ENCODE measurements at regions not wholly inside any gene's neighbourhood (a gene's known extent, or its start where the extent isn't known, plus 50 kb on each side); places are given as distances from the start of the nearest gene placed in this dataset.

- Histone ChIP-seq H3K27me3 (ENCODE audit: control insufficient read depth, insufficient read depth, low read length) (peaks cover 7% of the 10 kb centered on the region), H3K9me3 (ENCODE audit: control insufficient read depth, insufficient read depth, low read length) (no peaks in the 10 kb centered on the region), H3K4me3 (ENCODE audit: low read depth, low read length) (no peak overlapping the region), H3K27ac (ENCODE audit: low read depth, low read length) (no peak overlapping the region)
- no peak for DNase-seq (ENCODE audit: low read depth, low spot score)
- TF ChIP-seq, protein P1, sequence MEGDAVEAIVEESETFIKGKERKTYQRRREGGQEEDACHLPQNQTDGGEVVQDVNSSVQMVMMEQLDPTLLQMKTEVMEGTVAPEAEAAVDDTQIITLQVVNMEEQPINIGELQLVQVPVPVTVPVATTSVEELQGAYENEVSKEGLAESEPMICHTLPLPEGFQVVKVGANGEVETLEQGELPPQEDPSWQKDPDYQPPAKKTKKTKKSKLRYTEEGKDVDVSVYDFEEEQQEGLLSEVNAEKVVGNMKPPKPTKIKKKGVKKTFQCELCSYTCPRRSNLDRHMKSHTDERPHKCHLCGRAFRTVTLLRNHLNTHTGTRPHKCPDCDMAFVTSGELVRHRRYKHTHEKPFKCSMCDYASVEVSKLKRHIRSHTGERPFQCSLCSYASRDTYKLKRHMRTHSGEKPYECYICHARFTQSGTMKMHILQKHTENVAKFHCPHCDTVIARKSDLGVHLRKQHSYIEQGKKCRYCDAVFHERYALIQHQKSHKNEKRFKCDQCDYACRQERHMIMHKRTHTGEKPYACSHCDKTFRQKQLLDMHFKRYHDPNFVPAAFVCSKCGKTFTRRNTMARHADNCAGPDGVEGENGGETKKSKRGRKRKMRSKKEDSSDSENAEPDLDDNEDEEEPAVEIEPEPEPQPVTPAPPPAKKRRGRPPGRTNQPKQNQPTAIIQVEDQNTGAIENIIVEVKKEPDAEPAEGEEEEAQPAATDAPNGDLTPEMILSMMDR (IDR thresholded peaks at IDR 0.05; ENCODE audit: low read depth, low read length) = no peak
- POLR2A ChIA-PET = interaction anchor here (0.6 kb wide), 1 partner anchor 276 kb away, joined by 4 read pairs; no protein-coding TSS in a partner anchor
- CTCF ChIA-PET = no interaction called here
These were observed 169.7 kb upstream of the RAB4A start for GRCh38 chr1:229101011-229101871.

- ChIA-PET CTCF (no interaction called here), POLR2A (no interaction called here)
- TF ChIP-seq, protein P1 (IDR thresholded peaks at IDR 0.05; ENCODE audit: low read depth, low read length) = no peak
- Histone ChIP-seq H3K4me3 (ENCODE audit: low read depth, low read length) (no peak overlapping the region), H3K27ac (ENCODE audit: low read depth, low read length) (no peak overlapping the region), H3K9me3 (ENCODE audit: control insufficient read depth, insufficient read depth, low read length) (no peaks in the 10 kb centered on the region), H3K27me3 (ENCODE audit: control insufficient read depth, insufficient read depth, low read length) (peaks cover 11% of the 10 kb centered on the region)
- DNase-seq (ENCODE audit: low read depth, low spot score) = no peak
These were observed 168.0 kb upstream of the RAB4A start for GRCh38 chr1:229102741-229103391.

DNA sequence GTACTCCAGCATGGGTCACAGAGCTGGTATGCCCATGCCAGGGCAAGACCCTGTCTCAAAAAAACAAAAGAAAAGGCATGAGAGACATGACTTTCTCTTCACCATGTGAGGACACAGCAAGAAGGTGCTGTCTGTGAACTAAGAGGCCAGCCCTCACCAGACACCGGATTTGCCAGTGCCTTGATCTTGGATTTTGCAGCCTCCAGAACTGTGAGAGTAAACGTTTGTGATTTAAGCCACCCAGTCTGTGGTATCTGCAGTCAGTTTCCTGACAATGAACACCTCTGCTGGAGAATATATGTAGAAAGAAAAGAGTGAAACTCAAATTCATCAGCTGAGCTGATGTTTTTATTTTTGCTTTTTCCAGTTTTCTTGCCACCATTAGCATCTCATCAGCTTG lies 166.3 kb upstream of the RAB4A start:
- ChIA-PET POLR2A (no interaction called here), CTCF (no interaction called here)
- TF ChIP-seq, protein P1 (IDR thresholded peaks at IDR 0.05; ENCODE audit: low read depth, low read length) = no peak
- Histone ChIP-seq H3K4me3 (ENCODE audit: low read depth, low read length) (no peak overlapping the region), H3K27ac (ENCODE audit: low read depth, low read length) (no peak overlapping the region), H3K27me3 (ENCODE audit: control insufficient read depth, insufficient read depth, low read length) (peaks cover 20% of the 10 kb centered on the region), H3K9me3 (ENCODE audit: control insufficient read depth, insufficient read depth, low read length) (no peaks in the 10 kb centered on the region)
- DNase-seq (ENCODE audit: low read depth, low spot score) = no peak

- Histone ChIP-seq H3K27me3 (ENCODE audit: control insufficient read depth, insufficient read depth, low read length) (peaks cover 21% of the 10 kb centered on the region), H3K9me3 (ENCODE audit: control insufficient read depth, insufficient read depth, low read length) (no peaks in the 10 kb centered on the region), H3K27ac (ENCODE audit: low read depth, low read length) (no peak overlapping the region), H3K4me3 (ENCODE audit: low read depth, low read length) (no peak overlapping the region)
- POLR2A ChIA-PET = no interaction called here
- DNase-seq (ENCODE audit: low read depth, low spot score) = no peak
- CTCF ChIA-PET = no interaction called here
- TF ChIP-seq, protein P1 (IDR thresholded peaks at IDR 0.05; ENCODE audit: low read depth, low read length) = no peak
These were observed 165.8 kb upstream of the RAB4A start for GRCh38 chr1:229105109-229105508.

Data from AG04450 (cell line).